SK-N-SH treated with all-trans-retinoic acid at 6 μM for 48 hours (cell line): ENCODE measurements at regions not wholly inside any gene's neighbourhood (a gene's known extent, or its start where the extent isn't known, plus 50 kb on each side); places are given as distances from the start of the nearest gene placed in this dataset.

Experiments
- ISL1 ChIP-seq: fragments of 250-450 bp; sonication (Bioruptor Pico); IDR thresholded peaks from 2 replicates; pipeline ENCODE4 v2.1.2; 2022; ENCODE audit warnings: mild to moderate bottlenecking, moderate library complexity
- RARB ChIP-seq: fragments of 250-450 bp; sonication (Bioruptor Pico); IDR thresholded peaks from 2 replicates; pipeline ENCODE4 v1.8.0; 2021; ENCODE audit warnings: mild to moderate bottlenecking, moderate library complexity
- SNAI2 ChIP-seq: fragments of 250-450 bp; sonication (Bioruptor Pico); IDR thresholded peaks from 2 replicates; pipeline ENCODE4 v1.5.0; 2020; ENCODE audit warnings: mild to moderate bottlenecking, moderate library complexity
- TCF4 ChIP-seq: fragments of 250-450 bp; sonication (Bioruptor Pico); IDR thresholded peaks from 2 replicates; pipeline ENCODE4 v1.8.0; 2021; ENCODE audit warnings: mild to moderate bottlenecking, moderate library complexity, borderline replicate concordance
- ZFP3 ChIP-seq: fragments of 250-450 bp; sonication (Bioruptor Pico); IDR thresholded peaks from 2 replicates; pipeline ENCODE4 v1.5.0; 2020; ENCODE audit warnings: mild to moderate bottlenecking, moderate library complexity

DNA sequence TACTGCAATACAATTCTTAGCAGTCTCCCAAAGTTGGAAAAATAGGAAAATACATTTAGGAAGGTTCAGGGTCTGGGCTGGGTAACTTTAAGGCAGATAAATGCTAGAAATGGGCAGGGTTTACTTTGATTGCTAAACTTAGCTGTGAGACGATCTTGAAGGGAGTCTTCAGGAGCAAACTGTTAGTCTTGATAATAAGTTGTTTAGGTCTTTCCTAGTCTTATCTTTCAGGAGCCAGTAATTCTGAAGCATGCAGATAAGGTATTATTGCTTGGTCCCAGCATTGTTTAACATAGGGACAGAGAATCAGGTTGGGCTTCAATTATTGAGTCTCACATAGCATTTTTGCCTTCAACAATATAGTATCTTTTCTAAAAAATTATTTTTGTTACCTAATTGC is 262.4 kb upstream of the MIR17HG start:
- TF ChIP-seq TCF4 (CRISPR knock-in tag) (no peak), RARB (no peak), ZFP3 (CRISPR knock-in tag) (no peak), SNAI2 (CRISPR knock-in tag) (no peak), ISL1 (CRISPR knock-in tag) (no peak)
